ACC112 (cell line): ENCODE measurements at regions not wholly inside any gene's neighbourhood (a gene's known extent, or its start where the extent isn't known, plus 50 kb on each side); places are given as distances from the start of the nearest gene placed in this dataset.

Experiments
- H2AFZ ChIP-seq: fragments of 200-600 bp; sonication (generic); one replicate; pipeline ENCODE4 v1.6.0; 2017; ENCODE audit warnings: antibody characterized with exemption, low read length; ENCODE audit not compliant: unreplicated experiment
- H3K27ac ChIP-seq: fragments of 200-600 bp; sonication (generic); 2 replicates; pipeline ENCODE4 v1.5.1; 2014; ENCODE audit warnings: low read depth, mild to moderate bottlenecking, antibody characterized with exemption, low read length, moderate library complexity
- H3K27me3 ChIP-seq: fragments of 200-600 bp; sonication (generic); 2 replicates; pipeline ENCODE4 v1.6.1; 2014; ENCODE audit warnings: mild to moderate bottlenecking, antibody characterized with exemption, low read length, moderate library complexity, mixed read lengths; ENCODE audit not compliant: insufficient read depth
- H3K36me3 ChIP-seq: fragments of 200-600 bp; sonication (generic); 2 replicates; pipeline ENCODE4 v1.6.1; 2016; ENCODE audit warnings: mild to moderate bottlenecking, antibody characterized with exemption, low read length, moderate library complexity, mixed read lengths; ENCODE audit not compliant: insufficient read depth
- H3K4me1 ChIP-seq: fragments of 200-600 bp; sonication (generic); one replicate; pipeline ENCODE4 v1.6.1; 2016; ENCODE audit warnings: low read length, mixed read lengths; ENCODE audit not compliant: insufficient read depth, unreplicated experiment, control insufficient read depth
- H3K4me3 ChIP-seq: fragments of 200-600 bp; sonication (generic); 2 replicates; pipeline ENCODE4 v1.5.1; 2014; ENCODE audit warnings: mild to moderate bottlenecking, low read depth, low read length
- H3K79me2 ChIP-seq: fragments of 200-600 bp; sonication (generic); one replicate; pipeline ENCODE4 v1.6.0; 2016; ENCODE audit warnings: low read length; ENCODE audit not compliant: control insufficient read depth, unreplicated experiment, insufficient read depth

DNA sequence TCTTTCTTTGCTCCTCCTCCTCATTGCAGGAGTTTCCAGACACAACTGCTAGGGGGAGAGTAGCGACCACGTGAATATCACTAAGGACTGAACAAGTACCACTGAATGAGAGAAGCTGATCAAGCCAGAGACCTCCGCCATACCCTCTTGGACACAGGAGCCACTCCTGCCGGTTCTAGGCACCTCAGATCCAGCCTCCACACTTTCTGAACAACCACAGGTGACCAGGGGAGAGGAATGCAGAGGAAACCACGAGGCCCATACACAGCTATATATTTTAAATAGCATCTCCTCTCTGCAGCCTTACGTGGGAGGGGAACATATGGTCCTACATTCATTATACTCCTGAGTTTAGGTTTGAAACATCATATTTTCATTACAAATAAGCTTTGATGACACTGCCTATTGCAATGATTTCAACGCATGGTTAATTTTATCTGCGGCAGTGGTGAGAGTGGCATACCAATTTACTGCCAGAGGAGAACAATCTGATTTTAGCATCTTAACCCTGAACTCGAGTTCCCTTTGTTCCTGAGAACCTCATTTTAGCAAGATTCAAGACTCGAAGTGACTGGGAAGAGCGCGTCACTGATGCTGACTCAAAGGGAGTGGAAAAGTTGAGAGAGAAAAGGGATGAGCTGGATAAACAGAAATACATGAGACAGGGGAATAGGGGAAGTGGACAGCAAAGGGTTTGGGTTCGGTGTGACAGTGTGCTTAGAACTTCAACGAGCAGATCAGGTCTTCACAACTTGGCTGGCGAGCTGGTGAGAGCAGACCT, 231.7 kb upstream of the PPARGC1A start:
- no peak overlapping the region for H3K4me3 ChIP-seq
- no peaks in the 10 kb centered on the region for H3K4me1 ChIP-seq
- H3K27me3 ChIP-seq, result no peaks in the 10 kb centered on the region
- no peak overlapping the region for H2AFZ ChIP-seq
- no peaks in the 10 kb centered on the region for H3K79me2 ChIP-seq
- H3K36me3 ChIP-seq, result no peaks in the 10 kb centered on the region
- H3K27ac ChIP-seq, result no peak overlapping the region

DNA sequence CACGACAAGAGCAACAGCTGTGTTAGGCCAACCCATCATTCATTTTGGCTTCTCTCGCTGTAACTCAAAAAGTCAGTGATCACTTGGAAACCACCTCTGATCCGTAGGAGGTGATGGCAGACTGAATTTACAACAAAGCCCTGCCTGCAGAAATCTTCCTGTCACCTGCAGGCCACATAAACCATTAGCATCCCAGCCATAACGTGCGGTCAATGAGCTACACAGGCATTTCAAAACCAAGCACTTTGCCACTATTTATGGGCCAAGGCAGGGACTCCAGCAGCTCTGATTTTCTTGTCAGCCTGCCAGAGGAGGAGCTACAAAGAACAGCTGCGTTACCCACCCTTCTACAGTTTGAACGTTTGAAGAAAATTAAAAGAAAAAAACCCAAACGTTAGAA, 228.1 kb upstream of the PPARGC1A start:
- no peak overlapping the region for H3K4me3 ChIP-seq
- H3K4me1 ChIP-seq, result no peaks in the 10 kb centered on the region
- H3K27ac ChIP-seq, result no peak overlapping the region
- H2AFZ ChIP-seq, result no peak overlapping the region
- no peaks in the 10 kb centered on the region for H3K36me3 ChIP-seq
- no peaks in the 10 kb centered on the region for H3K27me3 ChIP-seq
- no peaks in the 10 kb centered on the region for H3K79me2 ChIP-seq

DNA sequence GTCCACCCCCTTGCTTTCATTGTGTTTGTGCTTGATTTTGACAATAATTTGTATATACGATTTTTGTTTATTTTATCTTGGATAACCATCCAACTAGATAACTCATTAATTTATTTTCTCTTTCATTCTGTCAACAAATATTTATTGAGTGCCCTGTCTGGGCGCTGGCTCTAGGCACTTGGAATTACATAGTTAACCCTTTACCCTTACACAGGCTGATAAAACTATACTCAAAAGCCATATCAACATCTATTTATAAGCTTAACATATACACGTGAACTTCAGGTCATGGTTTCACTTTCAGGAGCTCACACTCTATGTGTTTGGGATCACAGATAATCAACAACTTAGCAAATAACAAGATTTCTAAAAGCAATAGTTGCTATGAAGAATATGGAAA, 226.3 kb upstream of the PPARGC1A start:
- Histone ChIP-seq H3K4me1 (no peaks in the 10 kb centered on the region), H3K36me3 (no peaks in the 10 kb centered on the region), H3K79me2 (no peaks in the 10 kb centered on the region), H3K27me3 (no peaks in the 10 kb centered on the region), H2AFZ (no peak overlapping the region), H3K27ac (no peak overlapping the region), H3K4me3 (no peak overlapping the region)

DNA sequence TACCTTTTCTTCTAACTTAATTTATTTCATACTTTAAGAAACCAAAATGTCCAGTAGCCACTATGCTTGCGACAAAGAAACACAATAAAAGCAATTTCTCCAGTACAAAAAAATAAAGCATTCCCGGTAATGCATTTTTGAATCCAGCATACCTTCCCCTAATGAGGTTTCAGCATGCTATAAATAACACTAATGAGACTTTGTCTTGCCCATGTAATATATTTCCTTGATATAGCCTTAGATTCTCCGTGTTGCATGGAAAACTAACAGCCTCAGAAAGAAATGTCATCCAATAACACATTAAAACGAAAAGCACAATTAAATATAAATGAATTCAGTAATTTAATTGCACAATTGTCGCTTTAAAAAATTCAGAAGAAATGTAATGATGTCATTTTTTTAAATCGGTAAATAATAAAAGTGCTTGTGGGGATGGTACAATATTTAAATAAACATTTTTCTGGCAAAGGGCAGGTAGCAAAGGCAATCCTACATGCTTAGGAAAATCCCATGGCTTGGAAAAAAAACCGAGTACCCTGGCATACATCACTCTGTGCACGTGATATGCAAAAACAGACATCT, 225.2 kb upstream of the PPARGC1A start:
- Histone ChIP-seq H3K27ac (no peak overlapping the region), H3K4me3 (no peak overlapping the region), H2AFZ (no peak overlapping the region), H3K4me1 (no peaks in the 10 kb centered on the region), H3K36me3 (no peaks in the 10 kb centered on the region), H3K79me2 (no peaks in the 10 kb centered on the region), H3K27me3 (no peaks in the 10 kb centered on the region)

DNA sequence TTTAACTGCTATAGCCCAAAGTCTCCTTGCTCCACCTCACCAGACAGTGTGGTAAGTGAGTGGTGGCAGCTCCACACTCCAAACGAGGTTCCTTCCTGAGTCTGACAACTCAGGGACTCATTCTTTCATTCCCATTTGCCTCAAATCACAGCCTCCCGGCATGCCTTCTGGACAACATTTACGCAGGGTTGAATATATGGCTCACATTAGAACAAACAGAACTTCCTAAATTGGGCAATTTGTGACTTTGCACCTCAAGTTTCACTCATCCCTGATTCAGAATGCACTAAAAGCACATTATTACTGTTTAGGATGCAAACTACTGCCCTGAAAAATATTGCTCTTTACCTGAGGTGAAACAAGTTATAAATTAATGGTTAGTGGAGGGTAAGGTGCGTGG, 224.6 kb upstream of the PPARGC1A start:
- H2AFZ ChIP-seq, result no peak overlapping the region
- H3K27ac ChIP-seq, result no peak overlapping the region
- H3K27me3 ChIP-seq, result no peaks in the 10 kb centered on the region
- no peak overlapping the region for H3K4me3 ChIP-seq
- no peaks in the 10 kb centered on the region for H3K4me1 ChIP-seq
- H3K36me3 ChIP-seq, result no peaks in the 10 kb centered on the region
- no peaks in the 10 kb centered on the region for H3K79me2 ChIP-seq

DNA sequence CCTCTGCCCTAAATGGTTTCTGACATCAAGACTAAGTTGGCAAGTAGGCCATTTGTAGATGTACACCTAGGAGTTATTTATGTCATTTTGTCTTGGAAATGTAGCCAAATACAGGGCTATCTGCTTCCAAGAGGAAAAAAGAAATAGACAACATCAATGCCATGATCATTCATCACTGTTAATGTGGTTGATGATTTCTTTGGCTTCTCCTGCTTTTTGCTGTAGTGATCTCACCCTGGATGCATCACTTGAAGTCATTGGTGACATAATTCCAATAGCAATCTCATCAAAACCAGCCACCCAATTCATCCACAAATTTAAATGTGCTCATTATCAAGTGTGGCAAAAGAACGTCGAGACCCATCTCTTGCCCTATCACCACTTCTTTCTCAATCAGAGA, 222.6 kb upstream of the PPARGC1A start:
- H3K79me2 ChIP-seq, result no peaks in the 10 kb centered on the region
- no peaks in the 10 kb centered on the region for H3K4me1 ChIP-seq
- H3K27me3 ChIP-seq, result no peaks in the 10 kb centered on the region
- no peak overlapping the region for H3K27ac ChIP-seq
- no peak overlapping the region for H2AFZ ChIP-seq
- H3K4me3 ChIP-seq, result no peak overlapping the region
- no peaks in the 10 kb centered on the region for H3K36me3 ChIP-seq

DNA sequence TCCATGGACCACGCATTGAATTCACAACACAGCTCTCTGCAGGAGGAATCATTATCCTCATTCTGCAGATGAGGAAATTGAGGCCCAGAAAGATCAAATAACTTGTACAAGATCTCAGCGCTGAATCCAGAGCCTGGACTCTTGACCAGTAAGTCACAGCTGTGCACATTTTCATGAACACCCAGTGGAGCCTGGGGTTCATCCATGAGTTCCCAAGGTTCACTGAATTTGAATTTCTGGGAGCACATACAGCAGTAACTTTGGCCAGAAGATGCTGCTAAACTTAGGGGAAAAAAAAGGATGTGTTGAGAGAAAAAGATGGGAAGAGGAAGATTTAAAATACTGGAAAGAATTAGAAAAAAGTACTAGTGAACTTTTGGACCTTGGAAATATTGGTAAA, 218.7 kb upstream of the PPARGC1A start:
- H3K27ac ChIP-seq, result no peak overlapping the region
- no peaks in the 10 kb centered on the region for H3K27me3 ChIP-seq
- H2AFZ ChIP-seq, result no peak overlapping the region
- H3K4me1 ChIP-seq, result peaks cover 33% of the 10 kb centered on the region
- no peak overlapping the region for H3K4me3 ChIP-seq
- no peaks in the 10 kb centered on the region for H3K79me2 ChIP-seq
- no peaks in the 10 kb centered on the region for H3K36me3 ChIP-seq

DNA sequence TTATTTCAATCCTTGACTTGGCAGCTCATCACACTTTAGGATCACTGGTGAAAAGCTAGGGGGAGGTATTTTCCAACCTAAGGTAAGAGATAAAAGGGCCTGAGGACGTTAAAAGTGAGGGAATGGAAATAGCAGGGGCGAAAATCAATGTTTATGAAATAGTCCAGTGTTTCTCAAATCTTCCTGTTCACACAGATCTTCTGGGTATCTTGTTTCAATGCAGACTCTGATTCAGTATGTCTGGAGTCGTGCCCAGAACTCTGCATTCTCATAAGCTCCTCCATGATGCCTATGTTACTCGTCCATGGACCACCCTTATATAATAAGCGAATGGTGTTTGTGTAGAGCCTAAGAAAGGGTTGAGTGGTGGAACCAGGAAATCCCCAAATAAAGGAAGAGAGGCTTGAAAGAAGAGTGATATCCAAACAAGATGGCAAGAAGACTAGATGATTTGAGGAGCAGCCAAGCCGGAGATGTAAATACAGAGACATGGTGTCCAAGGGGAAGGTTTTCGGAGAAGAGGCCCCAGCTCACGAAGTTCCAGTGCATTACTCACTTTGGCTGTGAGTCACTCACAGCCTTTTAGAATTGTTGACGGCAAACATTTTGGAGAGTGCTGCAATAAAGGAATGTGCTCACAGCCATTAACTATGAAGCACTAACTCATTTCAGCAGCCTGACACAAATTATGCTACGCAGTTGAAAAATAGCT, 215.6 kb upstream of the PPARGC1A start:
- Histone ChIP-seq H3K4me1 (peaks cover 38% of the 10 kb centered on the region), H3K27me3 (no peaks in the 10 kb centered on the region), H2AFZ (peak overlapping the region; percentile 50), H3K79me2 (no peaks in the 10 kb centered on the region), H3K36me3 (no peaks in the 10 kb centered on the region), H3K4me3 (peak overlapping the region; percentile 43), H3K27ac (peak overlapping the region; percentile 99)

DNA sequence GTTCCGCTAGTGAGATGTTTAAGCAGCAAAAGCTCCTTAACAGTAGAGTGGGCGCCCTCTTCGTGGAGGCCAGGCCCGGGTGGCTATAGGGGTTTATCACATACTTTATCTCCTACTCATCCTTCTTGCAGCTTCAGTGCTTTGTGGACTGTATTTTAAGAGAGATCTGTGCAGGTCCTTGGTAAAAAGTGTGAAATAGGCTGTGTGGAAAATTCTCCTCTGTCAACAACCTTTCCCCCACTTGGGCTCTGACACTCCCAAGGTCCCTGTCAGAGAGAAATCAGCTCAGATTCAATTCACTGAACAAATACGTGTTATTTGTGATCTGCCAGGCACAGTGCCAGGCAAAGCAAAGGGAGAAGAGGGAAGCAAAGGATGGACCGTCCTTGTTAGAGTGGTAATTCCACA, 214.3 kb upstream of the PPARGC1A start:
- H3K4me1 ChIP-seq, result peaks cover 38% of the 10 kb centered on the region
- no peaks in the 10 kb centered on the region for H3K36me3 ChIP-seq
- H3K79me2 ChIP-seq, result no peaks in the 10 kb centered on the region
- H3K27ac ChIP-seq, result peak overlapping the region; percentile 99
- peak overlapping the region; percentile 59 for H2AFZ ChIP-seq
- H3K27me3 ChIP-seq, result no peaks in the 10 kb centered on the region
- peak overlapping the region; percentile 11; the same call in 1 of the 2 replicates for H3K4me3 ChIP-seq

DNA sequence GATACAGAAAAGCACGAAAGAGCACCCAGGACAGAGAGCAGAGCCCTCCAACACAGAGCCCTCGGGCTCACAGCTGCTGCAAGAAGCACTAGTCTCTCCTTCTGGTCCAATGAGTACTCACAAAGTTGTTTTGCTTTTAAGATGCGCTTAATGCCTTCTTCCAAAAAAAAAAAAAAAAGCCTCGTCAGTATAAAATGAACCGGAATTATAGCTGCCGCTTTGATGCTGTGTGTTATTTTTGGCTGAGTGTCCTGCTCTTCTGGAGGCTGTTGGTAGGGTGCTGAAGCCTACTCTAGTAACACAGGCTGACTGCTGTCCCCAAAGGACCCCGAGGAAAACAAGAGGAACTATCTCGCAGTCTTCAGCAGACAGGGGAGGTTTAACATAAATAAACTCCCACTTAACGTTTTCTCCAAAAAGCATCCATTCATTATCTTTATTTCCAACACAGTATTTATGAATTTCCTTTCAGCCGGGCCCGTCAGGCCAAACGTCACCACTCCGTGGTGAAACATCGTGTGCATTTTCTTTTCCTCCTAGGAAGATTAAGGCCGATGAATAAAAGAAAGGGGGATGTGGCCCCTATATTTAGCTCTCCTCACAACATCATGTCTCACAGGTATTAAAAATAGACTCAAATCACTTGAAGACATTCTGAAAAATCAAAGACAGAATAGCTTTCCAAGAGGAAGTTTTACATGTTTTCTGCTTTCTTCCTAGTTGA, 213.7 kb upstream of the PPARGC1A start:
- Histone ChIP-seq H3K79me2 (no peaks in the 10 kb centered on the region), H3K4me3 (peak overlapping the region; percentile 11; the same call in 1 of the 2 replicates), H2AFZ (peak overlapping the region; percentile 59), H3K4me1 (peaks cover 38% of the 10 kb centered on the region), H3K36me3 (no peaks in the 10 kb centered on the region), H3K27ac (peak overlapping the region; percentile 99), H3K27me3 (no peaks in the 10 kb centered on the region)
